ENCODE measurements at regions not wholly inside any gene's neighbourhood (a gene's known extent, or its start where the extent isn't known, plus 50 kb on each side); places are given as distances from the start of the nearest gene placed in this dataset.

DNA sequence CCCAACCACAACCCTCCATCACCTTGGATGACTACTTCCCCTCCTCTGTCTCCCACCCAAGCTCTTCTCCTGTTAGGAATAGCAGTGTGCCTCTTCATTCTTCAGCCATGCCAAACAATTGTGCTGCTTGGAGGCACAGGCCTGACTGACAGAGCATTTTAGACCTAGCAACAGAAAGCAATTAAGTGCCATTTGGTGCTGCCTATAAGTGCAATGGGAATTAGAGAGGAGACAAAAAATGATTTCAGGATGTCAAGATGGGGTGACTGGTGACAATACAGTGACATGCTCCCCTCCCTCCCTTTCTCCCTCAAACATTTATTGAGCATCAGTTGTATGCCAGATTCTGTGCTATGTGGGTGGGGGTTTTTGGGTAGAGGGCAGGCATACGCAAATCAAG, 322.6 kb upstream of the MOCS1 start:
- DNase-seq = no peak
- TF ChIP-seq CTCF (IDR thresholded peaks at IDR 0.05) = no peak
- H3K4me1 ChIP-seq = no peaks in the 10 kb centered on the region
- H3K27ac ChIP-seq = no peak overlapping the region
- no peaks in the 10 kb centered on the region for H3K9me3 ChIP-seq
- H3K27me3 ChIP-seq = no peaks in the 10 kb centered on the region
- H3K9ac ChIP-seq (ENCODE audit: low read depth in 2 of 2, low read length in 2 of 2) = no peak overlapping the region
- intact Hi-C loops (cut with DNase I) = no loop called here
- no peaks in the 10 kb centered on the region for H3K36me3 ChIP-seq
- no peak overlapping the region for H3K4me3 ChIP-seq

GRCh38 chr6:40256224-40256623, 322.0 kb upstream of the MOCS1 start:
- TF ChIP-seq CTCF (IDR thresholded peaks at IDR 0.05) = no peak
- intact Hi-C loops (cut with DNase I) = no loop called here
- H3K27me3 ChIP-seq = no peaks in the 10 kb centered on the region
- H3K27ac ChIP-seq = no peak overlapping the region
- no peaks in the 10 kb centered on the region for H3K9me3 ChIP-seq
- H3K9ac ChIP-seq (ENCODE audit: low read depth in 2 of 2, low read length in 2 of 2) = no peak overlapping the region
- H3K36me3 ChIP-seq = no peaks in the 10 kb centered on the region
- DNase-seq = no peak
- H3K4me1 ChIP-seq = no peaks in the 10 kb centered on the region
- H3K4me3 ChIP-seq = no peak overlapping the region

DNA sequence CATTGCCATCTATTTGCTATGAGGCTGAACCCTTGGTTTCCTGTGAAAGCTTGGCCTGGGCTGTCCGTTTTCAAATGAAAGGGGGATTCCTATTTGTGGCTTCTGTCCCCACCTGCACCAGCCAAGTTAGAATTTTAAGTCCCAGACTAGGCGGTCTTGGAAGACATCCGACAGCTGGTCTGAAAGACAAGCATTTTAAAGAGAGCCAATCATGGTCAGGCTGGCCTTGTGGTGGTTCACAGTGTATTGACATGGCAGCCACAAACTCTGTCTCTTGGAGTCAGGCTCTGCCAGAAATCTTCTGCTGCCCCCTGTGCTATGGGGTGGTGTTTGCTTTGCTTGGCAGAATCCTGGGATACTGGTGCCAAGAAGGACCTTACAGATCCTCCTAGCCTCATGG, 319.2 kb upstream of the MOCS1 start:
- no peak for DNase-seq
- no peaks in the 10 kb centered on the region for H3K36me3 ChIP-seq
- H3K4me3 ChIP-seq = no peak overlapping the region
- H3K9me3 ChIP-seq = no peaks in the 10 kb centered on the region
- H3K4me1 ChIP-seq = no peaks in the 10 kb centered on the region
- no peaks in the 10 kb centered on the region for H3K27me3 ChIP-seq
- TF ChIP-seq CTCF (IDR thresholded peaks at IDR 0.05) = no peak
- no peak overlapping the region for H3K9ac ChIP-seq (ENCODE audit: low read depth in 2 of 2, low read length in 2 of 2)
- H3K27ac ChIP-seq = no peak overlapping the region
- intact Hi-C loops (cut with DNase I) = no loop called here

DNA sequence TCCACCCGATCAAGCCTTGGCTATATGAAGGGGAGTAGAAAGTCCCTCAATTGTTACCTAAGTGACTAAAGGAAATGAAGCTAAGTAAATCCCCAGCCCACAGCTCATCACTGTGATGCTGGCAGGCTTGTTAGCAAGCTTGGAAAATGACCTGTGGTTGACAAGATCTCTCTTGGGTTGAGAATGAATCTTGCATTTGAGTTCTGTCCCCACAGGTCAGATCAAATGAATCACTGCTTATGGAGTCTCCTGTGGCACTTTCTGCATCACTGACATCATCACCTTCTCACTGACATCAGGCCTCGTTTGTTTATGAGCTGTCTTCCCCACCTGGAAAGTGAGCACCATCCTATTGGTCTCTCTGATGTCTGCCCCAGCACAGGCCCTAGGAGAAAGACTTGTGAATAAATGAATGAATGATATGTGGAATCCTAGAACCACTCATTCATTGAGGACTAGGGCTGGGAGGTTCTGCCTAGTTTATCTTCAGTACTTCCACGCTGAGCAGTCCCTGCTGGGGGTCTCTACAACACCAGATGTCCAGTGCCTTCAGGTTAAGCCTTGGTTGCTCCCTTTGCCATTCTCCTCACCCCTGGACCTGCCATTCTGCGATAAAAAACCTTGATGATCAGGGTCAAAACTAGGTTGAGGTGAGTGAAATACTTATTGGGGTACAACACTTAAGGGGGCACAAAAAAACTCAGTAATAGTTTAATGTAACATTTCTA, 318.4 kb upstream of the MOCS1 start:
- H3K4me1 ChIP-seq = no peaks in the 10 kb centered on the region
- DNase-seq = no peak
- no peaks in the 10 kb centered on the region for H3K36me3 ChIP-seq
- intact Hi-C loops (cut with DNase I) = no loop called here
- no peak for TF ChIP-seq CTCF (IDR thresholded peaks at IDR 0.05)
- H3K27ac ChIP-seq = no peak overlapping the region
- no peak overlapping the region for H3K9ac ChIP-seq (ENCODE audit: low read depth in 2 of 2, low read length in 2 of 2)
- H3K4me3 ChIP-seq = no peak overlapping the region
- H3K9me3 ChIP-seq = no peaks in the 10 kb centered on the region
- H3K27me3 ChIP-seq = no peaks in the 10 kb centered on the region

DNA sequence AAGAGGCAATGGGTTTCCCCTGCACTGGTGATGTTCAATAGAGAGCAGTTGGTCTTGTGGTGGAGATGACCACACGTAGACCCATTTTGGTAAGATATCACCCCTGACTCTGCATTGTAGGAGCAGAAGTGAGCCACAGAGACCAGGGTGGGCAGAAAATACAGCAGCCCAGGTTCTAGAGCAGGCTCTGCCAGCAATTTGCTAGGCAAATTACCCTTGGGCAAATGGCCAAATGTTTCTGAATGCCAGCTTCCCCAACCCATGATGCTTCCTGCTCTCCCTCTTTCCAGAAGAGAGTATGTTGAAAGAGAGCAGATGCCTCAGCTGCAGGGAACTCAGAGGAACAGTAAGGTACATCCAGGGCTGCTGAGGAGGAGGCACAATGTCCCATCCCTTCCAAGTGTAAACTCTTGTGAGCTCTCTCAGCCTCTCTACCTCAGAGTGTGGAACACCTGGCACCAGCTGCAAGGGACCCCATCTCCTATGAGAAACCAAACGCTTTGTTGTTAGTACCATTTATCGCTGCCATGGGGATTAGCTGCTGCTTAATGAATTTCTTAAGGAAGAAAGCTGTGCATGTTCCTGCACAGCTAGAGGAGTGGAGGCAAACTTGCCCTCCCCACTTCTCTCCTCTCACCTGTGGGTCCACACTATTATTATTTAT, 317.5 kb upstream of the MOCS1 start:
- Histone ChIP-seq H3K4me1 (no peaks in the 10 kb centered on the region), H3K36me3 (no peaks in the 10 kb centered on the region), H3K27ac (no peak overlapping the region), H3K27me3 (no peaks in the 10 kb centered on the region), H3K4me3 (no peak overlapping the region), H3K9ac (ENCODE audit: low read depth in 2 of 2, low read length in 2 of 2) (no peak overlapping the region), H3K9me3 (no peaks in the 10 kb centered on the region)
- no peak for TF ChIP-seq CTCF (IDR thresholded peaks at IDR 0.05)
- intact Hi-C loops (cut with DNase I) = no loop called here
- DNase-seq = no peak
